SKM-1 treated with dmso at 0.1 percent for 144 hours (cell line): ENCODE measurements at regions not wholly inside any gene's neighbourhood (a gene's known extent, or its start where the extent isn't known, plus 50 kb on each side); places are given as distances from the start of the nearest gene placed in this dataset.

ENCODE experiments used
- DNase-seq: peaks from one replicate; lab custom pipeline; 2025; ENCODE audit not compliant: unreplicated experiment; lab: John Stamatoyannopoulos, UW

GRCh38 chr4:125741825-125742452, 427.2 kb downstream of the FAT4 start:
- no peak for DNase-seq

GRCh38 chr4:125744891-125745364, 430.2 kb downstream of the FAT4 start:
- no peak for DNase-seq

- DNase-seq, result no peak
Observed at GRCh38 chr4:125749354-125749753, 434.6 kb downstream of the FAT4 start.

GRCh38 chr4:125750399-125750798, 435.6 kb downstream of the FAT4 start:
- DNase-seq, result no peak

GRCh38 chr4:125750828-125751466, 436.2 kb downstream of the FAT4 start:
- DNase-seq, result no peak

- DNase-seq, result no peak
Observed at GRCh38 chr4:125758438-125758837, 443.7 kb downstream of the FAT4 start.

GRCh38 chr4:125760201-125760819, 445.6 kb downstream of the FAT4 start:
- no peak for DNase-seq

- no peak for DNase-seq
Observed at GRCh38 chr4:125760956-125761355, 446.2 kb downstream of the FAT4 start.

GRCh38 chr4:125762537-125762936, 447.8 kb downstream of the FAT4 start:
- no peak for DNase-seq

- DNase-seq, result no peak
Observed at GRCh38 chr4:125765941-125766340, 451.2 kb downstream of the FAT4 start.

GRCh38 chr4:125770814-125771398, 456.2 kb downstream of the FAT4 start:
- DNase-seq, result no peak

- no peak for DNase-seq
Observed at GRCh38 chr4:125772680-125773079, 457.9 kb downstream of the FAT4 start.

- no peak for DNase-seq
Observed at GRCh38 chr4:125773502-125773901, 458.7 kb downstream of the FAT4 start.

- DNase-seq, result no peak
Observed at GRCh38 chr4:125773931-125774330, 459.2 kb downstream of the FAT4 start.

GRCh38 chr4:125776146-125776545, 461.4 kb downstream of the FAT4 start:
- DNase-seq, result no peak

- DNase-seq, result no peak
Observed at GRCh38 chr4:125780164-125780563, 465.4 kb downstream of the FAT4 start.

- no peak for DNase-seq
Observed at GRCh38 chr4:125780747-125781146, 466.0 kb downstream of the FAT4 start.

GRCh38 chr4:125781651-125782050, 466.9 kb downstream of the FAT4 start:
- no peak for DNase-seq

GRCh38 chr4:125784741-125785140, 470.0 kb downstream of the FAT4 start:
- DNase-seq, result no peak

GRCh38 chr4:125787707-125788106, 473.0 kb downstream of the FAT4 start:
- DNase-seq, result no peak

GRCh38 chr4:125789023-125789422, 474.3 kb downstream of the FAT4 start:
- DNase-seq, result no peak

- DNase-seq, result no peak
Observed at GRCh38 chr4:125791896-125792295, 477.1 kb downstream of the FAT4 start.
